Fibroblast of skin of left quadriceps (primary cell): ENCODE measurements at regions not wholly inside any gene's neighbourhood (a gene's known extent, or its start where the extent isn't known, plus 50 kb on each side); places are given as distances from the start of the nearest gene placed in this dataset.
A peak's percentile ranks its signal among the peaks of the same experiment; 100 is the strongest.
"Not testable (repeated sequence)": the region's sequence is repeated elsewhere in the genome, so short reads cannot be mapped to it uniquely, and the experiment has no call there.

ENCODE experiments used
- DNase-seq, 2 experiments: peaks; one replicate each; pipeline ENCODE4 v3.0.0-alpha.2; 2013; ENCODE audit warnings: low read depth in 2 of 2

- DNase-seq = no peak
These were observed 295.9 kb downstream of the SUCLA2 start for GRCh38 chr13:47705185-47705584.

- no peak for DNase-seq
These were observed 304.4 kb downstream of the SUCLA2 start for GRCh38 chr13:47696674-47697073.

- DNase-seq = no peak
These were observed 313.5 kb downstream of the SUCLA2 start for GRCh38 chr13:47687577-47687976.

- DNase-seq = not testable (repeated sequence)
These were observed 315.9 kb downstream of the SUCLA2 start for GRCh38 chr13:47685156-47685555.

GRCh38 chr13:47680748-47681147, 320.3 kb downstream of the SUCLA2 start:
- peak in 1 of 2 experiments; percentile 20 for DNase-seq

GRCh38 chr13:47679401-47679800, 321.7 kb downstream of the SUCLA2 start:
- peak; percentile 28 to 31 for DNase-seq

- DNase-seq = peak; percentile 46 to 49
These were observed 322.7 kb downstream of the SUCLA2 start for GRCh38 chr13:47678201-47678968.

- no peak for DNase-seq
These were observed 325.2 kb downstream of the SUCLA2 start for GRCh38 chr13:47675871-47676270.

GRCh38 chr13:47673009-47673850, 327.8 kb downstream of the SUCLA2 start:
- DNase-seq = peak; percentile 90

- peak; percentile 47 to 50 for DNase-seq
These were observed 328.6 kb downstream of the SUCLA2 start for GRCh38 chr13:47672245-47673008.

- DNase-seq = no peak
These were observed 329.3 kb downstream of the SUCLA2 start for GRCh38 chr13:47671776-47672175.

GRCh38 chr13:47665043-47665442, 336.0 kb downstream of the SUCLA2 start:
- no peak for DNase-seq

- peak; percentile 73 to 75 for DNase-seq
These were observed 340.0 kb downstream of the SUCLA2 start for GRCh38 chr13:47661076-47661475.

- DNase-seq = no peak
These were observed 344.4 kb downstream of the SUCLA2 start for GRCh38 chr13:47656651-47657050.

GRCh38 chr13:47650209-47650608, 350.9 kb downstream of the SUCLA2 start:
- DNase-seq = no peak

GRCh38 chr13:47647001-47647400, 354.1 kb downstream of the SUCLA2 start:
- no peak for DNase-seq

GRCh38 chr13:47646298-47646697, 354.8 kb downstream of the SUCLA2 start:
- no peak for DNase-seq

- DNase-seq = no peak
These were observed 361.2 kb downstream of the SUCLA2 start for GRCh38 chr13:47639738-47640447.

GRCh38 chr13:47638627-47639026, 362.4 kb downstream of the SUCLA2 start:
- DNase-seq = no peak

- no peak for DNase-seq
These were observed 368.8 kb downstream of the SUCLA2 start for GRCh38 chr13:47632311-47632710.

GRCh38 chr13:47628666-47629065, 372.4 kb downstream of the SUCLA2 start:
- peak; percentile 10 to 11 for DNase-seq
